OCI-M2 (cell line): ENCODE measurements at regions not wholly inside any gene's neighbourhood (a gene's known extent, or its start where the extent isn't known, plus 50 kb on each side); places are given as distances from the start of the nearest gene placed in this dataset.
A peak's percentile ranks its signal among the peaks of the same experiment; 100 is the strongest.
"Not testable (repeated sequence)": the region's sequence is repeated elsewhere in the genome, so short reads cannot be mapped to it uniquely, and the experiment has no call there.

Experiments used
- DNase-seq: peaks from one replicate; lab custom pipeline; 2025; ENCODE audit not compliant: unreplicated experiment; lab: John Stamatoyannopoulos, UW

- not testable (repeated sequence) for DNase-seq
Measured at GRCh38 chr7:106713452-106713851, 52.5 kb upstream of the CCDC71L start.

- not testable (repeated sequence) for DNase-seq
Measured at GRCh38 chr7:106714590-106715442, 53.9 kb upstream of the CCDC71L start.

GRCh38 chr7:106715730-106716129 lies 54.8 kb upstream of the CCDC71L start:
- DNase-seq, result no peak

GRCh38 chr7:106717254-106717954 lies 56.4 kb upstream of the CCDC71L start:
- DNase-seq, result no peak

GRCh38 chr7:106717955-106718871 lies 57.3 kb upstream of the CCDC71L start:
- DNase-seq, result peak; percentile 48

- DNase-seq, result no peak
Measured at GRCh38 chr7:106720641-106721040, 59.7 kb upstream of the CCDC71L start.

- no peak for DNase-seq
Measured at GRCh38 chr7:106721816-106722785, 61.1 kb upstream of the CCDC71L start.

GRCh38 chr7:106723398-106723797 lies 62.4 kb upstream of the CCDC71L start:
- no peak for DNase-seq

- no peak for DNase-seq
Measured at GRCh38 chr7:106729720-106730385, 68.9 kb upstream of the CCDC71L start.

- DNase-seq, result no peak
Measured at GRCh38 chr7:106731187-106731586, 70.2 kb upstream of the CCDC71L start.

GRCh38 chr7:106731646-106732444 lies 70.9 kb upstream of the CCDC71L start:
- DNase-seq, result no peak

- DNase-seq, result no peak
Measured at GRCh38 chr7:106735637-106736036, 74.7 kb upstream of the CCDC71L start.

GRCh38 chr7:106736123-106736507 lies 75.2 kb upstream of the CCDC71L start:
- no peak for DNase-seq

GRCh38 chr7:106736508-106737201 lies 75.7 kb upstream of the CCDC71L start:
- DNase-seq, result no peak

GRCh38 chr7:106737202-106737562 lies 76.2 kb upstream of the CCDC71L start:
- DNase-seq, result no peak

GRCh38 chr7:106740806-106741205 lies 79.8 kb upstream of the CCDC71L start:
- no peak for DNase-seq

- DNase-seq, result no peak
Measured at GRCh38 chr7:106744563-106745091, 83.7 kb upstream of the CCDC71L start.

GRCh38 chr7:106747301-106747700 lies 86.3 kb upstream of the CCDC71L start:
- DNase-seq, result not testable (repeated sequence)
